NCI-H1694 treated with DMSO at 0.1 percent for 48 hours (cell line): ENCODE measurements at regions not wholly inside any gene's neighbourhood (a gene's known extent, or its start where the extent isn't known, plus 50 kb on each side); places are given as distances from the start of the nearest gene placed in this dataset.

Experiments
- DNase-seq: peaks from one replicate; lab custom pipeline; 2025; lab: John Stamatoyannopoulos, UW

DNA sequence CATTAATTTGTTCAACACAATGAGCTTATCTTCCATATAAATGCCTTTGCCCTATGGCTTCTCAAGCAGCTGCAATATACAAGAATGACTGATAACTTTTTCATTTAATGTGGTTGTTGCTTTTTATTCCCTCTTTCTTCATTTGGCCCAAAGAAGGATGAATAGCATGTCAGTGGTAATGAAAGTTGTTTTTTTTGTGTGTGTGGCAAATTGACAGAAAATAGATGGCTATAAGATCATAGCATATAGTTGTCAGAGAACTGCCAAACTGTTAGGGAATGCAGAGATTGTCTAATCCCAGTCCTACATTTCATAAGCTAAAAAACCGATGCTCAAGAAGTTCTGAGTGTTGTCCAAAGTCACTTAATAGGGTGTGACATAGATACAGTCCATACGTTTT is 244.3 kb downstream of the ACTR3 start:
- no peak for DNase-seq

DNA sequence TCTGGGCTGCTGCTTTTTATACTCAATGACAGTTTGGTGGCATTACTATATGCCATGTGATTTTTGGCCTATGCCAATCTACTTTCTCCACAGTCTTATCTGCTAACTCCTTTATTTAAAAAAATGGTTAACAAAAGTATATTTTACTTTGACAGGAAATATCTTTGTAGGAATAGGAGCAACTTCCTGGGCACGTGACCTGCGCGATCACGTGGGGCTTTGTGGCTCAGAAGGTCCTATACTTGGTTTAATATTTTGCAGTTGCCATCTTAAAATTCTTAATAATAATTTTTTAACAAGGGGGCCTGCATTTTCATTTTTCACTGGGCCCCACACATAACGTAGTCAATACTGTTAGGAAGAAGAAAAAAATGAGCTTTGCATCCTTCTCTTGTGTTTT is 249.7 kb downstream of the ACTR3 start:
- DNase-seq: no peak

DNA sequence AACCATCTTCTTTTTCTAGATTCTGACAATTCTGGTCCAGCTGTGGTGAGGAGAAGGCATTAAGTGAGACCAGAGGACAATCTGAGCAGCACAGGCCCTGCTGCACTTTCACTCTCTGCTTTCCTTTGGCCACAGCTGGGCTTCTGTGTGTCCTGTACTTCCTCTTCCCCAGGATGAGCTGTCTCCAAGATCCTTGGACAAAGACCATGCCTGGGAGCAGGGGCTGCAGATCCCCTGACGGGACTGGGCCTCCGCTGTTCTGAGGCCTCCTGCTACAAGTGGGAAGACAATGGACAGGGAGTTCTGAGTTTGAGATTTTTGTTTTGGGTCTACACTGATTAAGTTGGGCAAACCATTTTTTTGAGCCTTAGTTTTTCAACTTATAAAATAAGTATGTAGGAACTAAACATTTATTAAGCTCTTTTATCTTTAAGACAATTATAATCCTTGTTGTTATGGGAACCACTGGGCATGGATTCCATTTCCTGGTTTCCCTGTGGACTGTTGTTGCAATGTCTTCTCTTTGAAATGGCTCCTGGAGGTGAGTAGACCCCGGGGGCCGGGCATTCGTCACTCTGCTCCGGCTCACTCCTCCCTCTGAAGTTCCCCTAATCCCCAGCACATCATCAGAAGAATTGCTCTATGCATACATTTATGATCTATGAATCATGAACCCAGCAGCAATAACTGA is 266.6 kb downstream of the ACTR3 start:
- no peak for DNase-seq

DNA sequence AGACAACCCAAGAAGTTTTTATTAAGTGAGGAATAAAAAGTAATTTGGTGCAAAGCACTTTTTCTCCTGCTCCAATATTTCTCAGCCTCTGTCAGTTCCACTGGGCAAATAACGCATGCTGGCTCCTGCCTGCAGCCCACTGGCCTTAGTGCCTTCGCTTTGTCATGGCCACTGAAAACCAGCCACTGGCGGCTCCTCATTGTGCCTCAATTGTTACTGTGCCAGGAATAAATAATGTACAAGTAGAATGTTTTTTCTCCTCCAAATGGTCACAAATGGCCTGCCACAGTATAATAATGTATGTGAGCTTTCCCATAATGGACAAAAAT is 267.1 kb downstream of the ACTR3 start:
- no peak for DNase-seq

DNA sequence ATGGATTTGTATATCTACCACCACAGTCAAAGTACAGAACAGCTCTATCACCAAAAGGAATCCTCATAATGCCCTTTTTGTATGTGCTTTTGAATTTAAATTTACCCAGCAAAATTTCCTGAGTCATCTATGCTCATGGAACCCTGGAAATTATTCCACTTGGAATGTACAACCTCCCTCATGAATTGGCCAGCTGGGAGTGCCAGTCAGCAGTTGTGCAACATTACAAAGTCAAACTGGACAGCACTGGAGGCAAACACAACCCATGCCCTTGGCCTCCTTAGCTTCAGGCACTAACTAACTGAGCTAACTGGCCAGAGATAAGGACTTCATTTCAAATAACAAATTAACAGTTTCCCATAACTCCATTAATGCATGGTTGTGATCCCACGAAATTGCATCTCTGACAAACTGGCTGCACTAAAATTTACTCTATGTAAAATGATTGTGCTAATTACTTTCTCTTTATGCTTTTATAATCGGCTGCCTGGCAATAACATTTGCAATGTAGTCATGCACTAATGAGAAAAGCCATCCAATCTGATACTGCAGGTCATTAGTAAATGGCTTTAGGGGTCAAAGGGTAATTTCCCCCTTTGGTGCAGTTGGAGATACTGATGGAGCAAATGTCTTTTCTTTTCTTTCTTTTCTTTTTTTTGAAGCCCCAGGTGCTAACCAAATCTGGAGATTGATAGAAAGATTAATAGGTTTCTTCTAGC is 270.5 kb downstream of the ACTR3 start:
- DNase-seq: no peak

DNA sequence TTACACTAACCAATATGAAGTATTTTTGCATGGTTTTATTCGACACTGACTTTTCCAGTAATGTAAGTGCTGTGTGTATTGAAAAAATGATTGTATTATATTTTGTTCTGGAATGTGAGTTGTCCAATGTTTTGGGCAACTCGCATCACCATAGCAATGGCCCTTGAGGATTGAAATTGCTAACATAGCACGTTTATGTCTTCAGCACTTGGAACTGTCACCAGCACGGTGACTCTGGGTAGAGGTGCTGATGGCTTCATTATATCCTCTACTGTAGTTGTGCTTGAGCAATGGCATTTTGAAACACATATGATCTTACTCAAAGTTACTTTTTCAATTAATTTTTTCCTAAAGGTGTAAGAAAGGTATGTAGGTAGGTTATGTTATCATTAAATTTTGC is 271.5 kb downstream of the ACTR3 start:
- no peak for DNase-seq

DNA sequence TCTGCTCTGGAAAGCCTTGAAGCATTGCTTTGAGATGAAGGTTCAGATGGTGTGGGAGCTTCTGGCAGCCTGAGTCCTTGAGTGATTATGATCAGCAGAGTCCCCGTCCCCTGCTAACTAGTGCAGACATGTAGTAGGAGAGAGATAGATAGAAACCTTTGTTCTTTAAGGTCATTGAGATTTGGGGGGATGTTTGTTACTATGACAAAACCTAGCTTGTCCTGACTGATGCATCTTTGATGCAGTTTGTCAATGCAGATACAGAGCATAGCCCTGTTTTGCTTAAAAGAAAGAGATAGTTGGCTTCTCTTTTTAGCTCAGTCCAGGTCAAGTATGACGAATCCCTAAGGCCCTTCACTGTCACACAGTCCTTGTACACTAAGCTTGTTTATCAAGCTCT is 274.6 kb upstream of the DPP10 start:
- DNase-seq: no peak

DNA sequence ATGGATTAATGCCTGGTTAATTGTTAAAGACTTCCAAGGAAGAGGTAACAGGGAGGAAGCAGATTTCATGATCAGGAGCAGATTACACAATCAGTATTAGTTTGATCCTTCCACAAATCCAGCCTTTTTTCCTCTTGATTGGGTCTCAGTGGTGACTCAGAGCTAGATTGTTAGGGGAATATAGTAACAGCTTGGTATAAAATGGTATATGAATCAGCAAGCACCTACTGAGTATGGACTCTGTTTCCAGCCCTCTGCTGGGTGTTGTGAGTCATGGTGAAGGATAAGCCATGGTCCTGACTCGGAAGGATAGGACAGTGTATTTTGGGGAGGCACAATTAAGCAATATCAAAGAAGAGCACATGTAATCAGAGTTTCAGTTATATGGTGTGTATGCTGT is 272.4 kb upstream of the DPP10 start:
- no peak for DNase-seq

DNA sequence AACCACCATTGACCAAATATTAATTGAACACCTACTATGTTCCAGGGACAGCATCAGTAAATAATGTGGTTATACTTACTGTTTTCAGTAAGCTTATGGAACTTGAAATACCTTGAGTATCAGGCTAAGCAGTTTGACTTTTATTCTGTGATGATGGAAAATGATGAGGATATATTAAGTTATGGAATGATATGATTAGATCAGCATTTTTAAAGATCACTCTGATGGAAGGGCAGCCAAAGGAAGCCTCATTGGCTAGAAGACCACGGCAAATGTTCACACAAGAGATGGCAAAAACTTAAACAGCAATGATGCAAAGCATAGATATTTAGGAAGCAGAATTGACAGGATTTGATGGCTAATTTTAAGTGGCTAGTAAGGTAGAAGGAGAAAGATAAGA is 266.9 kb upstream of the DPP10 start:
- no peak for DNase-seq

DNA sequence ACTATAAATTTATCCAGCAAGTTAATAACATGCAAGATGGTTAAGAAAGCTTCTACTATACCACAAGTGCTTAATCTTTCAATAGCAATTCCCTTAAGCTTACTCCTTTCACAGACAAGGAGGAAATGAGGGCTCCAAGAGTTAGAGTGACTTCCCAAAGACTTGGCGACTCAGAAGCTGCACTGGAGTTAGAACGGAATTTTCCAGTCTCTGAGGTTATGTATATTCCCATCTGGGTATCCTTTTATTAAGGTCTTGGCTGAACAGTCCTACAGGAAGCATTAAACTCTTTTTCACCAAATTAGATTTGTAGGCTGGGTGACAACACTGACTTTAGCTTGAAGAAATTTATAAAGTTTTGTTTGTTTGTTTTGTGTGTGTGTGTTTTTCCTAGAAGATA is 256.9 kb upstream of the DPP10 start:
- DNase-seq: no peak

DNA sequence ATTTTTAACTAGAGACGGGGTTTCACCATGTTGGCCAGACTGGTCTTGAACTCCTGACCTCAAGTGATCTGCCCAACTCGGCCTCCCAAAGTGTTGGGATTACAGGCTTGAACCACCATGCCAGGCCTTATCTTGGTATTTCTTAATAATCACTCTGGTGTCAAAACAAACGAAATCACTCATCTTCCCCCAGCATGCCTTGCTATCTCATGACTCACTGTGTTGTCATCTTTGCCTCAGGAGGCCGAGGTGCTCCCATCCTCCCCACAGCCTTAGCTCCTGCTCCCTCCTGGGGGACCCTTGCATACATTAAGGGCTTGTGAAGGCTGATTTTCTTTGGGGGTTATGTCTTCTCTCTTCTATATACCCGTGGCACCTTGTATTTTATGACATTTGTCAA is 250.1 kb upstream of the DPP10 start:
- no peak for DNase-seq

DNA sequence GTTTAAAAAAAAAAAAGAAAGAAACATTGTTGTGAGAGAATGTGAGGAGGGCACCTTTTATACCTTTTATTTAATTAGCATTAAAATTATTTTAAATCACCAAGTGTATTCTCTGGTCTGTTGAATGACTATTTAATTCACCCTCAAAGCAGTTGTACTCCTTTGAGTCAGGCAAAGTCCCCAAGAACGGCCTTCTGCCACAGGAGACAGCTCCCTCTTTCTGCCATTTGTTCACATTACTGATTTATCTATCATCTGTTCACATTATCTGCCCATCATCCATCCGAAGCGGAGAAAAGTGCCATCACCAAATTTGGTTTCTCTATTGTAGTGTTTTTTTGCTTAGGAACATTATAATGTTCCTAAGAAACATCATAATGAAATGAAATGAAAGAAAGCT is 240.7 kb upstream of the DPP10 start:
- no peak for DNase-seq

DNA sequence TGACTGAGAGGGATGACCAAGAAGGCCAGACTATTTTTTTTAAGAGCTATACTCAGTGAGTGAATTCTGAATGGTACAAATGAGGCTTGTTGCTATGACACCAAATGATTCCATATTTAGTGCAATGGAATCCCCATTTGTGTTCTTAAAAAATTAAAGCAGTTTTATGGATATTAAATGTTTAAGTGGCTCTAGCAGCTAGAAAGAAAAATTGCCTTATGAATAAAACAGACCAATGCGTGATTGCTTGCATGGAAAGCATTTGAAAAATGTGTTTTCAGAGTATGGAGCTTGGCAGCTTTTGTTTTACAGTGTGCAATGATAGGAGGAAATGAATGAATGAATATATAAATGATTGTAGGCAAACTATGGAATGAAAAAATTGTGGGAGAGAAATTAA is 238.8 kb upstream of the DPP10 start:
- DNase-seq: no peak

DNA sequence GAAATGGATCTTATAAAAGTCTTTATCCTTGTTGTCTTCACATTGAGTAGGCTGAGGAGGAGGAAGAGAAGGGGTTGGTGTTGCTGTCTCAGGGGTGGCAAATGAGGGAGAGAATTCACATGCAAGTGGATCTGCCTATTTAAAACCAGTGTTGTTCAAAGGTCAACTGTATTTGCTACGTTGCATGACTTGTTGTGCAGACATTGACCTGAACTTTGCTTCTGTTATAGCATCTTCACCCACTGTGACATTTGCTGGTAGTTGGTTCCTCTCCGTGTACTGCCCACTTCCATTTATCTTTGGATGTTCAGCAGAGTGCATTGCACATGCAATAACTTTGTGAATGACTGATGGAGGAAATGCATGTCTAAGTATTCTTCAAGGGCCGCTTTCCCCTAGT is 228.6 kb upstream of the DPP10 start:
- DNase-seq: no peak

DNA sequence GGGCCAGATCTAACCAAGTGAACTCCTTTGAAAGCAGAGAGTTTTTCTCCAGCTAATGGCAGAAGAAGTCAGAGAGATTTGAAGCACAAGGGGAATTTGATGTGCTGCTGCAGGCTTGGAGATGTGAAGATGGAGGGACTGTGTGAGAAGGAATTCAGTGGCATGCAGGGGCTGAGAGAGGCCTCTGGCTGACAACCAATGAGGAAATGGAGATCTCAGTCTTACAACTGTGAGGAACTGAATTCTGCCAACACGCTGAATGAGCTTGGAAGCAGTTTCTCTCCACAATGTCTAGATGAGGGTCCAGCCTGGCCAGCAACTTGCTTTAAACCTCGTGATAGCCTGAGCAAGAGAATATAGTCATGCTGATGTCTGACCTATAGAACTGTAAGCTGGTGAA is 224.1 kb upstream of the DPP10 start:
- DNase-seq: no peak

DNA sequence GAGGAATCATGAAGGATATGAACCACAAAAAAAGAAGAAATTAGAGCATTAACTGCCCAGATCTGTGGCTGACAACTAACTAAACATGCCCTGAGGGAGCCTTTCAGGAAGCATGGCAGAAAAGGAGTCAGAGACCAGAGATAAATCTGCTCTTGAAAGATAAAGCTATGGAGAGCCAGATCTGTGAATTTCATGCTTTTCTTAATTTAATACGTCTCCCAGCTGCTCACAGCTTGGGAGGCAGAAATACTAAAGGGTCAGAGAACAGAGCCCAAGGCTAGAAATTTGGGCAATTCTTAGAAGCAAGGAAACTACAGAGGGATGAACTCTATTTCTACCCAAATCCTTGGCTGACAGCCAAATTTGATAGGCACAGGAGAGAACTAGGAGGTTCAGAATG is 223.0 kb upstream of the DPP10 start:
- no peak for DNase-seq

DNA sequence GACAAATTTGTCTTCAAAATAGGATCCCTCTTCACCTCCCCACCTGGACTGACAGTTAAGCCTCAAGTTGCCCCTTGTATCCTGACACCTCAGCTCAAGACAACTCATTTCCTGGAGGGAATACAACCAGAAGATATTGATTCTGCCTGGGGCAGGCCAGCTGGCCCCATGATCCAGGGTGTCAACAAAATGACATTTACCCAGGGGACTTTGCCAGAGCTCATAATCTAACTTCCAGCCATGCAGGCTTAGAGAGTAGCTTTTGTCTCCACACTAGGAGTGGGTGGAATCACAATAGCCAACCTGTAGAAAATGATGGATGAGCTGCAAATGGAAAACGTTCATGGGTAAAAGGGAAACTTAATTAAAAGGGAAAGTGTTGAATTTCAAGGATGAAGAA is 220.1 kb upstream of the DPP10 start:
- no peak for DNase-seq

DNA sequence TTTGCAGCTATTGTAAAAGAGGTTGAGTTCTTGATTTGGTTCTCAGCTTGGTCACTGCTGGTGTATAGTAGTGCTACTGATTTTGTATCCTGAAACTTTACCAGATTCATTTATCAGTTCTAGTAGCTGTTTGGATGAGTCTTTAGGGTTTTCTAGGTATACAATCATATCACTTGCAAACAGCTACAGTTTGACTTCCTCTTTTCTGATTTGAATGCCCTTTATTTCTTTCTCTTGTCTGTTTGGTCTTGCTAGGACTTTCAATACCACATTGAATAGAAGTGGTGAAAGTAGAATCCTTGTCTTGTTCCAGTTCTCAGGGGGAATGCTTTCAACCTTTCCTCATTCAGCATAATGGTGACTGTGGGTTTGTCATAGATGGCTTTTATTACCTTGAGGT is 210.5 kb upstream of the DPP10 start:
- no peak for DNase-seq

DNA sequence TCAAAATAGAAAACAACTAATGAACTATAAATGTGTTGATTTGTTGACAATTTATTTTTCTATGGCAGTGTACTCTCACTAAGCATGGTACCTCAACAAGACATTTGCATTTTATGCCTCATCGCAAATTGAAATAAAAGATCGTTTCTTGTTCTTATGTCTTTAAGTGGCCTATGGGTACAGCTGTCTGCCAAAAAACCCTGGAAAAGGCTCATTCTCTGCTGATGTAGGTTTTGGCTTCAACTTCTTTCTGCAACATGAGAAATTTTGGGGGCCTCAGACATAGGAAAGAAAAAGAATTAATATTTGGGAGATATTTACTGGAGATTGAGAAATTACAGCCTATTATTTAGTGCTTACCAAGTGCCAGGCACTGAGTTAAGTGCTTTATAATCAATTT is 205.1 kb upstream of the DPP10 start:
- DNase-seq: no peak

DNA sequence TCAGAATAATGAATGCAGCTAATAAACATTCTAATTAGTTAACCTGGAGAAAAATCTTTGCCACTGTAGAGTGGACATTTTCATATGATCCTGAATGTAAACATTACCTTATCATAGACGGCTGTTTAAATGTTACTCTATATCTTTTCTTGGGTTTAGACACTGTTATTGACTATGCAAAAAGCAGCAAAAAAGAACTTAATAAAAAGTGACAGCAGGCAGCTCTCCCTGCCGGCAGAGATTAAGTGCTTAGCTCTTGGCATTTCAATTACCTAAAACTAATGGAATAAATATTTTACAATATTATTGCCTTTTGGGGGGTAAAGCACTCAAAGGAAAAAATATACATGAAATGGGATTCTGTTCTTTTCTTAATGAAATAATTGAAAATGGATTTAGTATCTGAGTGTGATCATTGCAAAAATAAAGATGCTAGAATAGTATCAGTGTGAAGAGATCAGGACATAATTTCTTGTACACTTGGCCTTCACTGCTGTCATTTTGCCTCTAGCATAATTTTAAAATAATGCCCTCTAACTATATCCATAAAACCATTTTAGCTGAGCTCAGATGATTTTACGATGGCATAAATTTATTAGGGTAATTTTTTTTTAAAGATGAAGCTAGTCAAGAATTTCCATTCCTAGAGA is 203.4 kb upstream of the DPP10 start:
- no peak for DNase-seq

DNA sequence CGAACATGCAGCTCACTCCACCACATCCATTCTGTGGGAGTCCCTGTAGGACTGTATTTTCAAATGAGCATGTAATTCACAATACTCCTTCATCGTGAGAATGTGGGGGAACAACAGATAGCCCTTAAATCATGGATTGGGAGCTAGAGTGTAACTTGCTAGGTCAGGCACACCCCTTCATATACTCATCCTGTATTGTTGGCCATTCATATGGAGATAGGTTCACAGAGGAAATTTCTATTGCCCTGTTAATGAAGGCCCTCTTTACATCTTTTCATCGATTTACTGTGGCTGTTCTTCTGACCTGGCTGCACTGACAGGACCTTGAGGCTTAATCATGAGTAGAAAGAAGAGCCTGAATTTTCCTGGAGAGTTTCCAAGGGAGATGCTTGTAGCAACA is 193.8 kb upstream of the DPP10 start:
- no peak for DNase-seq

DNA sequence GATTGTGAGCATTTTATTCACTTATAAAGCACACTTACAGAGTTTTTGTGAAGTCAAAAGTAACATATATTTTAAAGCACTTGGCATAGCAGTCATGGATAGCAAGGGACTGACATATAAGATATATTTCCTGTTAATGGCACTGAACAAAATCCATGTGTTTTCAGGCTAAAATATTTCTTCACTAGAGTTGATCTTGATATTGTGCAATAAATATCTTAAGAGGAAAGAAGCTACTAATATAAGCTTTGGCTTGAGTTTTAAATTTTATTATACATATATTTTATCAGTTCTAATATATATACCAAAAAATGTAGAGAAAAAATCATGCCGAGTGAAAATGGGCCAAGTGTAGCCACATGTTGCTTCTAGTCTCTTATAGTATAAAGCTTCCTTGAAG is 189.7 kb upstream of the DPP10 start:
- no peak for DNase-seq

DNA sequence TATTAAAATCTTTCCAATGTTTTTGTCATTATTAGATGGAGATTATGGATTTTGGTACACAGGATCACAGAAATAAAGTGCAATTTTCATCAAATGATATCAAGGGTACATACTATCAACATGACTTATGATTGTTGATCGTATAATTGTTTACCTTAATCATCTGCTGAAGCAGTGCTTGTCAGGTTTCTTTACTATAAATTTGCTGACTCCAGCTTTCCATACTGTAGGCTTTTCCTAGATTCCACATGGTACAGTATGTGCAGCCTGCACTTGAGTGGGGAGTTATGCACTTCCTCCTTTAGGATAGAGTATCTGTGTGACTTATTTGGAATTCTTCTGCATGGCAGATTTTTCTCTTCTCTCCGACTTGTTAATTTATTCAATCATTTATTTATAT is 187.6 kb upstream of the DPP10 start:
- no peak for DNase-seq

DNA sequence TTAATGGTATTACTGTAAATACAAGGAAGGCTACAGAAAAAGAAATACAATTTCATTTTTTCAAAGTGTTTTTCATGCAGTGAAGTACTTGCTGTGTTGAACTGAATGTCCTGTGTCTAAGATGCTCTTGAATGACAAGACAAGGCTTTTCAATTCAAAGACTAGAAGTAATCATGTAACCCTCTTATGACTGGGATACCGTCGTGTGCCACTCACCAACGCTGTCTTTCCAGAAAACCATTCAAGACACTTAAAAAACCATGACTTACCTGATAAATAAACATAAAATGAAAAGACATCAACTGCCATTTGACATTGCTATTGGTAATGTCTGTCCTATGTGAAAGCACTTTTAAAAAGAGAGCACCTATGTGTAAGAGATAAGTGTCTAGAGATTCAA is 183.1 kb upstream of the DPP10 start:
- no peak for DNase-seq
